NCI-H345 (cell line): ENCODE measurements at regions not wholly inside any gene's neighbourhood (a gene's known extent, or its start where the extent isn't known, plus 50 kb on each side); places are given as distances from the start of the nearest gene placed in this dataset.

Experiments
- DNase-seq: peaks from one replicate; lab custom pipeline; 2025; lab: John Stamatoyannopoulos, UW

- DNase-seq, result no peak
Observed at GRCh38 chr9:71177901-71178300, 56.5 kb upstream of the TRPM3 start.

- no peak for DNase-seq
Observed at GRCh38 chr9:71171517-71171916, 50.1 kb upstream of the TRPM3 start.
